ENCODE measurements at regions not wholly inside any gene's neighbourhood (a gene's known extent, or its start where the extent isn't known, plus 50 kb on each side); places are given as distances from the start of the nearest gene placed in this dataset.

DNA sequence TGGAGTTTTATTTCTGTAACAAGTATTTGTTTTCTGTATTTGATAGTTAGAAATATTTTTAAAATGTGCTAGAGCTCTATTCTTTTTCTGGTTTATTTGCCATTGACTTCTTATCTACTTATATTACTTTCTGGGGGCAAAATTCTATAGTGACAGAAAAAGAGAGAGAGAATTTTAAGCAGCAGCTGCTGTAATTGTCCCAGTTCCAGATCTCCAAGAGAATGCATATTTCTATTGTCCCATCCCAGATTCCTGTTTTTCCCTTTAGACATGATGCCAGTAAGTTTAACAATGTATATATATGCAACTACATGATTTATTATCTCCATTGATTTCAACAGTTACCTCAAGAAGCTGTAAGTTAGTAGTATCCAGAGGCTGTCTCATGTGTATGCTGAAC is 541.7 kb upstream of the ZNF385D start:
- Mint-ChIP-seq H3K36me3 (ENCODE audit: low read depth, unreplicated experiment) (no peaks in the 10 kb centered on the region), H3K27me3 (ENCODE audit: unreplicated experiment) (no peaks in the 10 kb centered on the region), H3K4me3 (ENCODE audit: unreplicated experiment) (no peak overlapping the region), H3K27ac (ENCODE audit: unreplicated experiment) (no peak overlapping the region), H3K9me3 (ENCODE audit: unreplicated experiment) (no peaks in the 10 kb centered on the region), H3K4me1 (ENCODE audit: unreplicated experiment) (no peaks in the 10 kb centered on the region)
- TF ChIP-seq, protein P1, sequence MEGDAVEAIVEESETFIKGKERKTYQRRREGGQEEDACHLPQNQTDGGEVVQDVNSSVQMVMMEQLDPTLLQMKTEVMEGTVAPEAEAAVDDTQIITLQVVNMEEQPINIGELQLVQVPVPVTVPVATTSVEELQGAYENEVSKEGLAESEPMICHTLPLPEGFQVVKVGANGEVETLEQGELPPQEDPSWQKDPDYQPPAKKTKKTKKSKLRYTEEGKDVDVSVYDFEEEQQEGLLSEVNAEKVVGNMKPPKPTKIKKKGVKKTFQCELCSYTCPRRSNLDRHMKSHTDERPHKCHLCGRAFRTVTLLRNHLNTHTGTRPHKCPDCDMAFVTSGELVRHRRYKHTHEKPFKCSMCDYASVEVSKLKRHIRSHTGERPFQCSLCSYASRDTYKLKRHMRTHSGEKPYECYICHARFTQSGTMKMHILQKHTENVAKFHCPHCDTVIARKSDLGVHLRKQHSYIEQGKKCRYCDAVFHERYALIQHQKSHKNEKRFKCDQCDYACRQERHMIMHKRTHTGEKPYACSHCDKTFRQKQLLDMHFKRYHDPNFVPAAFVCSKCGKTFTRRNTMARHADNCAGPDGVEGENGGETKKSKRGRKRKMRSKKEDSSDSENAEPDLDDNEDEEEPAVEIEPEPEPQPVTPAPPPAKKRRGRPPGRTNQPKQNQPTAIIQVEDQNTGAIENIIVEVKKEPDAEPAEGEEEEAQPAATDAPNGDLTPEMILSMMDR (IDR thresholded peaks at IDR 0.05; ENCODE audit: unreplicated experiment), result no peak
- DNase-seq (ENCODE audit: low spot score), result no peak

DNA sequence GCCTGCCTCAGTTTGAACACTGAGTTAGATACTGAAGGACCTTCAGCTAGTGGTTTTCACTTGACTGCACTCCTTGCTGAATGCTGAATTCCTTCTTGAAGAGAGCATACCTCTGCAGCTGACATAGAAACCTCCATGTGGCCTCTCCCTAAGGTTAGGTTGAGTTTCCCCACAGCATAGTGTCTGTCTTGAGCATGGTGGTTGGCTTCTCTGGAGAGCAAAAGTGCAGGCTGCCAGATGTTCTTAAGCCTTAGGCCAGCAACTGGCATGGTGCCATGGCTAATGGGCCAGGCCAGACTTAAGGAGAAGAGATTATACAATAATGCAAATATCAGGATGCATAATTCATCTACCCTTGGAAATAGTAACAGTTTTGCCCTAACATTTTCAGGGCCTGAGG is 545.6 kb upstream of the ZNF385D start:
- H3K36me3 Mint-ChIP-seq (ENCODE audit: low read depth, unreplicated experiment), result no peaks in the 10 kb centered on the region
- TF ChIP-seq, protein P1 (IDR thresholded peaks at IDR 0.05; ENCODE audit: unreplicated experiment), result no peak
- no peak overlapping the region for H3K4me3 Mint-ChIP-seq (ENCODE audit: unreplicated experiment)
- no peak for DNase-seq (ENCODE audit: low spot score)
- no peaks in the 10 kb centered on the region for H3K4me1 Mint-ChIP-seq (ENCODE audit: unreplicated experiment)
- no peak overlapping the region for H3K27ac Mint-ChIP-seq (ENCODE audit: unreplicated experiment)
- H3K27me3 Mint-ChIP-seq (ENCODE audit: unreplicated experiment), result no peaks in the 10 kb centered on the region
- no peaks in the 10 kb centered on the region for H3K9me3 Mint-ChIP-seq (ENCODE audit: unreplicated experiment)

DNA sequence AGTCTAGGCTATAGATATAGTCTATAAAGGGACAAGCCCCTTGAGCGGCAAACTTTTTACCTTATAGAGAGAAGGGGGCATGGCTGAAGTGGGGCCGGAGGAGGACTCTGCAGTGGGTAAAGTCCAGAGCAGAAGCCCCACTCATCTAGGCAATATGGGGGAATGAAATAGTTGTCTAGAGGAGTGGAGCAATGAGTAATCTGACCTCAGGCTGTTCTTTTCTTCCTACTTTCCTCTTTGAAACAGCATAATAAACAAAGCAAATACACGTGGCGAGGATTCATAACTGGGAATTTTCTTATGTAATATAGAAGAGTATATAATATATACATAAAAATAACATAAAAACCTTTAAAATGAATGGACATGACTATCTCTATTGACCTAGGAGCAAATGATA is 546.4 kb upstream of the ZNF385D start:
- no peaks in the 10 kb centered on the region for H3K4me1 Mint-ChIP-seq (ENCODE audit: unreplicated experiment)
- H3K36me3 Mint-ChIP-seq (ENCODE audit: low read depth, unreplicated experiment), result no peaks in the 10 kb centered on the region
- H3K27me3 Mint-ChIP-seq (ENCODE audit: unreplicated experiment), result no peaks in the 10 kb centered on the region
- H3K9me3 Mint-ChIP-seq (ENCODE audit: unreplicated experiment), result no peaks in the 10 kb centered on the region
- no peak overlapping the region for H3K27ac Mint-ChIP-seq (ENCODE audit: unreplicated experiment)
- no peak for DNase-seq (ENCODE audit: low spot score)
- TF ChIP-seq, protein P1 (IDR thresholded peaks at IDR 0.05; ENCODE audit: unreplicated experiment), result no peak
- no peak overlapping the region for H3K4me3 Mint-ChIP-seq (ENCODE audit: unreplicated experiment)

DNA sequence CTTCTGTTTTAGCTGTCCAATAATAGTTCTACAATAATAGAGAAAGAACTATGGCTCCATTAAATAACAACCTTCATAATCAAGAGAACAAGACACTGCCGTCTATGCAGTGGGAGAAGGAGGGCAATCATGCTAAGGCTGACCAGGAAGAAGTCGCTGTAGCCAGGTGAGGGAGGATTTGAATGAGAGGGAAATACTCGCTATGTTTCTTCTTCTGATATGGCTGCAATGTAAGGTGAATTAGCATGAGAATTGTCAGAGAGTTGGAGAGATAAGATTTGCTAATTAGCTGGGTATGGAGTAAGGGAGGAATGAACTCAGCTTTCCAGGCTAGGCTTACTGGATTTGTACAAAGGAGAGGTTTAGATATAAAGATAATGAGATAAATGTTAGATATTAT is 555.4 kb upstream of the ZNF385D start:
- H3K9me3 Mint-ChIP-seq (ENCODE audit: unreplicated experiment), result no peaks in the 10 kb centered on the region
- H3K27me3 Mint-ChIP-seq (ENCODE audit: unreplicated experiment), result no peaks in the 10 kb centered on the region
- DNase-seq (ENCODE audit: low spot score), result no peak
- no peak overlapping the region for H3K27ac Mint-ChIP-seq (ENCODE audit: unreplicated experiment)
- TF ChIP-seq, protein P1 (IDR thresholded peaks at IDR 0.05; ENCODE audit: unreplicated experiment), result no peak
- H3K36me3 Mint-ChIP-seq (ENCODE audit: low read depth, unreplicated experiment), result no peaks in the 10 kb centered on the region
- H3K4me3 Mint-ChIP-seq (ENCODE audit: unreplicated experiment), result no peak overlapping the region
- H3K4me1 Mint-ChIP-seq (ENCODE audit: unreplicated experiment), result no peaks in the 10 kb centered on the region

DNA sequence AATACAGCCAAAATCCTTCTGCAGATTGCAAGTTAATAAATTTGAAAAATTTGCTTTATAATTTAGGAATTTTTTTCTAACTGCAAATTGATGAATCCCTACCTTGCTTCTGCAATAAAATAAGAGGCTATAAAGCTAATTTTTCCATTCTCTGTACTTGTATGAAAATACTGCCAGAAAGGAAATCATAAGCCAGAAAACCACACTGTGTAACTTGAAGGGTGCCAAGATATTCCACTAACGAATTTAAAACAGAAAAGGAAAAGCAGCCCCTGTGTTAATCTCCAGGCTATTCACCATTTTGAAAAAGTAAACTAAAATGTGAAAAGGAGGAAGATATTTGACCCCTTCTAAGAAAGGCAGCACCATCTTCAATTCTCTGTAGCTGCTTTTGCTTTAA is 557.9 kb upstream of the ZNF385D start:
- no peaks in the 10 kb centered on the region for H3K27me3 Mint-ChIP-seq (ENCODE audit: unreplicated experiment)
- H3K4me1 Mint-ChIP-seq (ENCODE audit: unreplicated experiment), result no peaks in the 10 kb centered on the region
- H3K36me3 Mint-ChIP-seq (ENCODE audit: low read depth, unreplicated experiment), result no peaks in the 10 kb centered on the region
- no peaks in the 10 kb centered on the region for H3K9me3 Mint-ChIP-seq (ENCODE audit: unreplicated experiment)
- H3K27ac Mint-ChIP-seq (ENCODE audit: unreplicated experiment), result no peak overlapping the region
- TF ChIP-seq, protein P1 (IDR thresholded peaks at IDR 0.05; ENCODE audit: unreplicated experiment), result no peak
- no peak for DNase-seq (ENCODE audit: low spot score)
- no peak overlapping the region for H3K4me3 Mint-ChIP-seq (ENCODE audit: unreplicated experiment)

Data from endothelial cell (in vitro differentiated cells).